ENCODE measurements at regions not wholly inside any gene's neighbourhood (a gene's known extent, or its start where the extent isn't known, plus 50 kb on each side); places are given as distances from the start of the nearest gene placed in this dataset.

DNA sequence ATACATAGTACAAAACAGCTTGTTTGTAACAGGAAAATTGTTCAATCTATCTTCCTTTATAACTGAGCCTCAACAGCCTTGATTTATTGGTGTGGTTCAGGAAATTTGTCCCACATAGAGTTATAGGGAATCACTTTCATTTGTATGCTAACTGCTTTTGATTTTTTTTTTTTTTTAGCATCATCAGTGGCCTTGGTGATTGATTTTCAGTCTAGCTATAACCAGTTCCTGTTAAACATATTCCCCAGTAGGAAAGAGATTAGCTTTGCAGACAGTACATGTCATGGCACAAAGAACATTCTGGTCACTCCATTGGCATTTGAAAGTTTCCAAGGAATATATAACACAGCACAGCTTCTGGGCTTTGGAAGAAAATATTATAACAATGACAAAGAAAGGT, 337.3 kb upstream of the TMPO start:
- no peak for TF ChIP-seq YY1 (IDR thresholded peaks at IDR 0.05; ENCODE audit: insufficient read depth, insufficient read length)
- TF ChIP-seq ZNF274 (IDR thresholded peaks at IDR 0.05; ENCODE audit: low read depth, low read length) = no peak

All from NT2/D1 (cell line).